ENCODE measurements at regions not wholly inside any gene's neighbourhood (a gene's known extent, or its start where the extent isn't known, plus 50 kb on each side); places are given as distances from the start of the nearest gene placed in this dataset.
"Not testable (repeated sequence)": the region's sequence is repeated elsewhere in the genome, so short reads cannot be mapped to it uniquely, and the experiment has no call there.

GRCh38 chr15:84360902-84361301, 125.3 kb downstream of the GOLGA6L4 start:
- not testable (repeated sequence) for DNase-seq (ENCODE audit: low spot score); ATAC-seq

DNA sequence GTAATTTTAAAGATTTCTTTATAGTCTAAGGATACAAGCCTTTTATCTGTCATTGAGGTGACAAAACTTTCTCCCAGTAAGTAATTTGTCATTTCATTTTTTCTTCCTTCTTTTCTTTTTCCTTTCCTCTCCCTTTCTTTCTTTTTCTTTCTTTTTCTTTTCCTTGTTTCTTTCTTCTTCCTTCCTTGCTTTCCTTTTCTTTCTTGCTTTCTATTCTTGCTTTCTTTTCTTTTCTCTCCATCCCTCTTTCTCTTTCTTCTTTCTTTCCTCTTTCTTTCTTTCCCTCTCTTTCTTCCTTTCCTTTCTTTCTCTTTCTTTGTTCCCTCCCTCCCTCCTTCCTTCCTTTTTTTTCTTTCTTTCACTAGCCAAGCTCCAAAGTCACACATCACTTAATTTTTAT, 148.8 kb downstream of the GOLGA6L4 start:
- not testable (repeated sequence) for ATAC-seq; DNase-seq (ENCODE audit: low spot score)

GRCh38 chr15:84387086-84387485, 151.5 kb downstream of the GOLGA6L4 start:
- DNase-seq (ENCODE audit: low spot score) (peak; percentile 22), ATAC-seq (no peak)

GRCh38 chr15:84388201-84388600, 152.6 kb downstream of the GOLGA6L4 start:
- not testable (repeated sequence) for DNase-seq (ENCODE audit: low spot score); ATAC-seq

- DNase-seq (ENCODE audit: low spot score); ATAC-seq: not testable (repeated sequence)
Observed at GRCh38 chr15:84388638-84389037, 153.1 kb downstream of the GOLGA6L4 start.

DNA sequence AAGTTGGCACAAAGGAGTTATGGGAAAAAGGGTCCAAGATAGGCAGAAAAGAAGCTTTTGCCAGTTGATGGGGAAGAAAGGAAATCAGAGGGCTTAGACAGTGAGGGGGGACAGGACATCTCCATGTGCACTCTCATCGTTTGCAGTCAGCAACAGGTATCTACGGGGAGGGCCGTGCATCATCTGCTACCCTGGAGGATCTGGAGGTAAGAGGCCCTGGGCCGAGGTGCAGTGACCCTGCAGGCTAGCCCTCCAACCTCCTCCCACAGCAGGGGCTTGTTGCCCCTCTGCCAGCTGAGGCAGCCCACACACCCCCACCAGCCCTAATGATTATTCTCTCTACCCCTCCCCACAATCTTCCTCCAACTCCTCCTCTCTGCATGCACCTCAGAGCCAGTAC, 154.8 kb downstream of the GOLGA6L4 start:
- ATAC-seq; DNase-seq (ENCODE audit: low spot score): not testable (repeated sequence)

GRCh38 chr15:84391191-84391590, 155.6 kb downstream of the GOLGA6L4 start:
- DNase-seq (ENCODE audit: low spot score) (no peak), ATAC-seq (no peak)

- not testable (repeated sequence) for DNase-seq (ENCODE audit: low spot score); ATAC-seq
Observed at GRCh38 chr15:84392020-84392419, 156.4 kb downstream of the GOLGA6L4 start.

GRCh38 chr15:84393386-84393936, 157.9 kb downstream of the GOLGA6L4 start:
- not testable (repeated sequence) for ATAC-seq
- DNase-seq (ENCODE audit: low spot score) = peak; percentile 24

DNA sequence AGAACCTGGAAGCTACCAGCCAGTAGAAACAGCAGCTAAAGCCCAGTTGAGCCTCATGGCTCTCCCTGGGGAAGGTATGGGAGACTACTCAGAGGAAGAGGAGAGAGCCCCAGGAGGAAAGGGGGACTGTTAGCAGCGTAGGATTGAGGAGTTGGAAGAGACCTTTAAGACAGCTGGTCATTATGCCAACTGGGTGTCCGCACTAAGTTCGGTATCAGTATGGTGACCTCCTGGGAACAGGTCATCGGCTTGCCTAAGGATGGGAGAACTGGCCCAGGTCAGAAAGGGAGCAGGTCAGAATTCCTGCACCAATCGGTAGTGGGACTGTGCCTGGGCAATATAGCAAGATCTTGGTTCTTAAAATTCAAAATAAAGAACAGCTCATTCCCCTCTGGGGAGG, 158.4 kb downstream of the GOLGA6L4 start:
- peak; percentile 26 for DNase-seq (ENCODE audit: low spot score)
- ATAC-seq = not testable (repeated sequence)

DNA sequence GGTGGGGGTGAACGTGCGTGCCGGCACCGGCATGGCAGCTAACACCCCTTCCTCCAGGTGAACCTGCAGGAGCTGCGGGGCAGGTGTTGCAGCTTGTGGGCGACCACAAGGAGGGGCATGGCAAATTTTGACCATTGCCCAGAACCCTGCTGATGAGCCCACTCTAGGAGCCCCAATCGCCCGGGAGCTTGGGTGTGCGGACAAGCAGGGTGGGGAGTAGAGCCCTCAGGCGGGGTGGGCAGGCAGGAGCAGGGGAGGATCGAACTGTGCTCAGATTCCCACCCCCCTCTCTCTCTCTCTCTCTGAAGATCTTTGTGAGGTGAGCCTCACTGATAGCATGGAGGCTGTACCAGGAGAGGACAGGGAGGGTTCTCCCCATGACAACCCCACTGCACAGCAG, 159.8 kb downstream of the GOLGA6L4 start:
- not testable (repeated sequence) for ATAC-seq; DNase-seq (ENCODE audit: low spot score)

DNA sequence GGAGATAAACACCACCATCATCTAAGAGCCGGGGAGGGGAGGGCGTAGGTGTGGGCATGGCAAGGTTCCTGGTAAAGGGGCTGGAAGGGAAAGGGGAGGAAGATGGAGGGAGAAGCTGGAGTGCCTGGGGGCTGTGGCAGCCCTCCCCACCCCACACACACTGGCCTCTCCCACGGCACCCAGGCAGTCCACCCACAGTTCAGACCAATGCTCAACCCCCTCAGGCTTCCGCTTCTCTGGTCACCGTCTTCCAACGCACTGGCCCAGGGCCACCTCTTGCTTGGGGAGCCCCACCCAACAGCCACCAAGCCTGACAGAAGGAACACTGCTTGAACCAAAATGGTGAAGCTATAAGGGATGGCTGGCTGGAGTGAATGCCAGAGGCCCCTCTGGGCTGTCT, 160.3 kb downstream of the GOLGA6L4 start:
- DNase-seq (ENCODE audit: low spot score) = peak; percentile 18
- not testable (repeated sequence) for ATAC-seq

DNA sequence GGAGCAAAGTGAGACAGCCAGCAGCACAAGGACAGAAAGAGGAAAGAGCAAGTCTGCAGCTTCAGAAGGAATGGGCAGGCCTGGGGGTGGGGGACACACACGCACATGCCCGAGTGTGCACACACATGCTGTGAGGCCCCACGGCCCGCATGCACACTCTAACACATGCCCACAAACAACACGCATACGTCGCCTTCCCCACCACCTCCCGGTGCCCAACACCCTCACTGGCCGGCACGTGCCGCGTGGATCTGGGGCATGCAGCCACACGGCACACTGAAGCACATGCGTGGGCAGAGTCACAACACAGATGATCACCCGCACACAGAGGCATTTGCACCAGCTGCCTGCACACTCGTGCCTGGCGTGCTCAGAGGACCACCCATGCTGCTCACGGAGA, 161.5 kb downstream of the GOLGA6L4 start:
- not testable (repeated sequence) for ATAC-seq
- DNase-seq (ENCODE audit: low spot score) = peak; percentile 19

DNA sequence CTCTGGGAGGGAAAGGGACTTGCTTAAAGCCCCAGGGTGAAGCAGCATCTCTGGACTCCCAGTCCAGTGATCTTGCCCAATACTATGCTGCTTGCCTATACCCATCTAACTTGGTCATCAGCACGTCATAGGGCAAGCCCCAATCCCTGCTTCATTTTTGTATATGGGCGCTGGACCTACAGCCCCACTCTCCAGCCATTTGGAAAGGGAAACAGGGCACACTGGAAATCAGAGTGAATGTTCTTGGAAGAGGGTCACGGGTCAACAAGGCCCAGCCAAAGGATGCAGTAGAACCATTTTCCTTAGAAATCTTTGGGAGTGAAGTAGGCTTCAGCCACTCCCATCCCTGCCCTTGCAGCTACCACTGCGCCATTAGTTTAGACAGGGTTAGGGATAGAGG, 162.5 kb downstream of the GOLGA6L4 start:
- ATAC-seq; DNase-seq (ENCODE audit: low spot score): not testable (repeated sequence)

DNA sequence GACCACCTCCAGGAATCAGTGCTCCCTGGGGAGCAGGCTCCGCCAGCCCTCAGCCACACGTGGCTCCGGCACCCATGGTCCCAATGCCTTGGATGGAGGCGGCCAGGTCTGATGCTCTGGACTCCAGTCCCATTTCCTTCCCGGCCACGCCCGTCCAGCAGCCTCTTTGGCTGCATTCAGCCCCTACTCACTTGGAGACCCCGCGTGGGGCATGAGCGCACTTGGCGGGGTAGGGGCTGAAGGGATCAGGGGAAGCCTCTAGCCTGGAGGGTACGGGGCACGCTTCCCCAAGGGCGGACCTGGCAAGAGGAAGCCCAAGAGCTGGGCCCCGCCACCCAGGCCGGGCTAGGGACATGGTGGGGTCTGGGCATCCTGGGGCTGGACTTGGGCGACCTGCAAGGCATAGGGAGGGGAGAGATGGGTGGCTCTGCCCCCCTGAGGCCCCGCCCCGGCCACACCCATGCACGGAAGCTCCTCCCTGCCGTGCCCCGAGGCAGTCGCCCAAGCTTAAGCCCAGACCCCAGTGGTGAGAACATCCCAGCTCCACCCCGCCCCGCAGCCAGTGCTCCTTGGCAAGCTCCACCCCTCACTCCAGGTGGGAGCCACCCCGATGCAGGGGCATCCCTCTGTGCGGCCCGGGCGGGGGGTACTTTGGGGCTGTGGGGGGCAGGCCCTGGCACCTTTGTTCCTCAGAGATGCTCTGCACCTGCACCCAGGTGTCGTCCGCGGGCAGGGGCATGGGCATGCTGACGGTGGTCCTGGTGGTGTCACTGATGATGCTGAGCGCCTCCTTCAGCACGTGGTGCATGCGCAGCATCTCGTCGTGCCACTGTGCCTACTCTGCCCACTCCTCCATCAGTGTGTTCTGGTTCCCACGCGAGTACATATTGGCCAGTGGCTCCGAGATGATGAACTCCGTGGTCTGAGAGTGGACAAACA, 163.5 kb downstream of the GOLGA6L4 start:
- ATAC-seq = no peak

GRCh38 chr15:84400017-84400740, 164.6 kb downstream of the GOLGA6L4 start:
- peak; percentile 16 for DNase-seq (ENCODE audit: low spot score)
- ATAC-seq = no peak

More for the DNA sequence above, 163.5 kb downstream of the GOLGA6L4 start:
- DNase-seq (ENCODE audit: low spot score) = peak; percentile 33

- DNase-seq (ENCODE audit: low spot score) = no peak
- no peak for ATAC-seq
Observed at GRCh38 chr15:84400820-84401219, 165.2 kb downstream of the GOLGA6L4 start.

DNA sequence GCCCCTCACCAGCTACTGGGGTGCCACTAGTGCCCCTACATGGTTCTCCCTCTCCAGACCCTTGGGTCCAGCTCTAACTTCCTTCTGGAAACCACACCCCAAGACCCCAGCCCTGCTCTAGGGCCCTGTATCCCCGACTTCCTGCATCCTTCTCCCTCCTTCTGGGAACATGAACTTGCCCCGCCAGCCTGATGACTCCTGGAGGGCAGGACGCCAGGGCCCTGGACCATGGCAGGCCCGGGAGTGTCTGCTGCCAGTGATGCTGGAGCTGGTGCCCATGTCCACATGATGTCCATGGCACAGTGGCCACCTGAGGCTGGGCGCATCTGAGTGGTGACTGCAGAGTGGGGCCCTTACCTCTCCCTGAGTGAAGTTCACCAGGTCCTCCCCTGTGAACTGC, 165.9 kb downstream of the GOLGA6L4 start:
- ATAC-seq; DNase-seq (ENCODE audit: low spot score): not testable (repeated sequence)

DNA sequence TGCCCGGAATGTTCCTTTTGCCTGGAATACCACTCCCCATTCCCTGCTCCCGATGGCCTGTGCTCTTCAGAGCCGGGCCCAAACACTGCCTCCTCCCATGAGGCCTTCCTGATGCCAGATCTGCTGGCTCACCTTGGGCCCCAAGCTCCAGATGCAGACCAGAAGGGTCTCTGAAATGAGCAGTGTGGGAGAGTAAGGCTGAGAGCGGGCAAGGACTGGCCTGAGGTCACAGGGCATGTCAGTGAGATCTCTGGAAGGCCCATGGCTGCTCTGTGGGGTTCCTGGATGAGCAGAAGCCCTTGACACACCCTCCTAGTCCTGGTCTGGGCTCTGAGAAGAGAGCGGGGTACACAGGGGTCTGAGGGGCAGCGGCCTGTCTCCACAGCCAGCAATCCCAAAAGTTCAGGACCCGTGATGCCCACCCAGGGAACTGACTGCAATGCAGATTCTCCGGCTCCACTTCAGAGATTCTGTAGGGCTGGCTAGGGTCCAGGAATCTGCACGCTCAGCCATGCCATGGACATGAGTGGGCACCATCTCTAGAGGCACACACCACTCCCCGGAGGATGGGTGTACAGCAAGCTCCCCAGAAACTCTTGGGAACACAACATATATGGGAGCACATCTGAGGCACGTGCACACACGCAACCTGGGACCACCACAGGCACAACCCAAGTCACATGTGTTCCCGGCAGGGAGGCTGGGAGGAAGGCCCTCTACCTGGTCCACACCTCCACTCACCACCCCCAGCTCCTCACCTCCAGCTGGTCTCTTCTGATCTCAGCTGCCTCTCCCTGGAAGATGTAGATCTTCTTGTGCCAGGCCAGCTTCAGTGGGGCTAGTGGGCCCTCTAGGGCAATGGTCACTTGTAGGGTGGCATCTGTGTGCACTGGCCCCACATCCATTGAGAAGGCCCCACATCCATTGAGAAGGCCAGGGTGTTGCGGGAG, 166.6 kb downstream of the GOLGA6L4 start:
- ATAC-seq; DNase-seq (ENCODE audit: low spot score): not testable (repeated sequence)
